Upper lobe of left lung (tissue), 6 donors: ENCODE measurements at regions not wholly inside any gene's neighbourhood (a gene's known extent, or its start where the extent isn't known, plus 50 kb on each side); places are given as distances from the start of the nearest gene placed in this dataset.

Source experiments
- ATAC-seq, 2 donors: fragments of 200-7000 bp; cut with Tn5 transposase; one replicate each; pipeline ENCODE4 v1.9.1; 2022; ENCODE audit warnings: mild to moderate bottlenecking in 2 of 2, moderate library complexity in 2 of 2; ENCODE audit not compliant: low FRiP score in 2 of 2
- DNase-seq, 2 donors: peaks; one replicate each; pipeline ENCODE4 v3.0.0-alpha.2; 2019 to 2020
- H3K27ac ChIP-seq, 4 donors: fragments of 200-600 bp; sonication (generic); one replicate each; pipeline ENCODE4 v1.5.1; 2016 to 2019
- H3K27me3 ChIP-seq, 4 donors: fragments of 200-600 bp; sonication (generic); one replicate each; pipeline ENCODE4 v1.5.1; 2017 to 2019
- H3K36me3 ChIP-seq, 4 donors: fragments of 200-600 bp; sonication (generic); one replicate each; pipeline ENCODE4 v1.5.1; 2016 to 2019
- H3K4me1 ChIP-seq, 4 donors: fragments of 200-600 bp; sonication (generic); one replicate each; pipeline ENCODE4 v1.5.1; 2018 to 2019
- H3K4me3 ChIP-seq, 4 donors: fragments of 200-600 bp; sonication (generic); one replicate each; pipeline ENCODE4 v1.5.1; 2017 to 2019; ENCODE audit warnings: mild to moderate bottlenecking in 2 of 4, moderate library complexity in 1 of 4
- H3K9me3 ChIP-seq, 4 donors: fragments of 200-600 bp; sonication (generic); one replicate each; pipeline ENCODE4 v1.5.1; 2018 to 2019
- CTCF ChIP-seq, 6 experiments: fragments of 450-650 bp in 4 of 6; fragments of 200-600 bp in 2 of 6; sonication (generic) in 2 of 6; IDR thresholded peaks; one replicate each; pipeline ENCODE4 v1.5.1; 2016 to 2019; ENCODE audit warnings: antibody characterized with exemption in 6 of 6
- EP300 ChIP-seq, 4 donors: sonication (generic); formaldehyde crosslinking; IDR thresholded peaks; one replicate each; pipeline ENCODE4 v1.5.1; 2017; ENCODE audit warnings: antibody characterized with exemption in 4 of 4, control low read depth in 2 of 4
- POLR2A ChIP-seq, 4 donors: fragments of 450-650 bp; IDR thresholded peaks; one replicate each; pipeline ENCODE4 v1.5.1; 2016 to 2017; ENCODE audit warnings: antibody characterized with exemption in 4 of 4, mild to moderate bottlenecking in 2 of 4
- POLR2AphosphoS5 ChIP-seq, 2 donors: sonication (generic); formaldehyde crosslinking; IDR thresholded peaks; one replicate each; pipeline ENCODE4 v1.5.1; 2017; ENCODE audit warnings: antibody characterized with exemption in 2 of 2
- WGBS, 2 donors: methylation state at CpG; one replicate each; pipeline ENCODE4 v1.1.5; 2017 to 2018; 5-methylcytosine and 5-hydroxymethylcytosine counted together
- donor health status: DM: no; HTN: no; CAD: no; lungs with moderate emphysema.
- donor health status: DM: no; HTN: yes; CAD: no; lungs with severe emphysema.

- H3K27ac ChIP-seq: no peak overlapping the region
- 11 to 41% methylated on average over 1 of the region's 1 CpG for WGBS, 2 donors
- no peaks in the 10 kb centered on the region for H3K36me3 ChIP-seq
- no peaks in the 10 kb centered on the region for H3K4me1 ChIP-seq
- peaks cover 0 to 4% (median 0%) of the 10 kb centered on the region in 4 donors for H3K27me3 ChIP-seq
- ATAC-seq (no peak), DNase-seq (no peak)
- no peak overlapping the region for H3K4me3 ChIP-seq
- H3K9me3 ChIP-seq: no peaks in the 10 kb centered on the region
- TF ChIP-seq EP300 (IDR thresholded peaks at IDR 0.05): no peak
Measured at GRCh38 chr2:224325941-224326340, 76.0 kb downstream of the FAM124B start.

GRCh38 chr2:224324604-224325003 lies 77.3 kb downstream of the FAM124B start:
- no peak for TF ChIP-seq EP300 (IDR thresholded peaks at IDR 0.05)
- TF ChIP-seq CTCF (IDR thresholded peaks at IDR 0.05): no peak
- TF ChIP-seq POLR2AphosphoS5 (IDR thresholded peaks at IDR 0.05): no peak
- TF ChIP-seq POLR2A (IDR thresholded peaks at IDR 0.05): no peak
- ATAC-seq (no peak), DNase-seq (no peak)
- Histone ChIP-seq H3K9me3 (no peaks in the 10 kb centered on the region), H3K27me3 (peaks cover 0 to 4% (median 0%) of the 10 kb centered on the region in 4 donors), H3K27ac (no peak overlapping the region), H3K4me3 (no peak overlapping the region), H3K4me1 (no peaks in the 10 kb centered on the region), H3K36me3 (no peaks in the 10 kb centered on the region)
- 87 to 88% methylated on average over 5 of the region's 5 CpGs for WGBS, 2 donors

GRCh38 chr2:224320660-224321059 lies 81.2 kb downstream of the FAM124B start:
- TF ChIP-seq CTCF (IDR thresholded peaks at IDR 0.05) (no peak), POLR2AphosphoS5 (IDR thresholded peaks at IDR 0.05) (no peak), POLR2A (IDR thresholded peaks at IDR 0.05) (no peak), EP300 (IDR thresholded peaks at IDR 0.05) (no peak)
- 65 to 81% methylated on average over 1 of the region's 1 CpG for WGBS, 2 donors
- DNase-seq (no peak), ATAC-seq (no peak)
- no peak overlapping the region for H3K4me3 ChIP-seq
- H3K27ac ChIP-seq: no peak overlapping the region
- no peaks in the 10 kb centered on the region for H3K36me3 ChIP-seq
- H3K27me3 ChIP-seq: no peaks in the 10 kb centered on the region
- H3K9me3 ChIP-seq: no peaks in the 10 kb centered on the region
- H3K4me1 ChIP-seq: no peaks in the 10 kb centered on the region

- Histone ChIP-seq H3K27me3 (no peaks in the 10 kb centered on the region), H3K4me1 (no peaks in the 10 kb centered on the region), H3K36me3 (no peaks in the 10 kb centered on the region), H3K27ac (no peak overlapping the region), H3K4me3 (no peak overlapping the region), H3K9me3 (no peaks in the 10 kb centered on the region)
- TF ChIP-seq EP300 (IDR thresholded peaks at IDR 0.05) (no peak), POLR2A (IDR thresholded peaks at IDR 0.05) (no peak), POLR2AphosphoS5 (IDR thresholded peaks at IDR 0.05) (no peak), CTCF (IDR thresholded peaks at IDR 0.05) (no peak)
- no peak for DNase-seq
- no peak for ATAC-seq
- 68 to 74% methylated on average over 5 of the region's 5 CpGs for WGBS, 2 donors
Measured at GRCh38 chr2:224319750-224320149, 82.2 kb downstream of the FAM124B start.

- Histone ChIP-seq H3K27me3 (no peaks in the 10 kb centered on the region), H3K36me3 (no peaks in the 10 kb centered on the region), H3K9me3 (no peaks in the 10 kb centered on the region), H3K27ac (no peak overlapping the region), H3K4me1 (no peaks in the 10 kb centered on the region), H3K4me3 (no peak overlapping the region)
- ATAC-seq (no peak), DNase-seq (no peak)
- WGBS, 2 donors: 80 to 83% methylated on average over 3 of the region's 3 CpGs
- no peak for TF ChIP-seq EP300 (IDR thresholded peaks at IDR 0.05)
- no peak for TF ChIP-seq POLR2A (IDR thresholded peaks at IDR 0.05)
- TF ChIP-seq CTCF (IDR thresholded peaks at IDR 0.05): no peak
- no peak for TF ChIP-seq POLR2AphosphoS5 (IDR thresholded peaks at IDR 0.05)
Measured at GRCh38 chr2:224312741-224313140, 89.2 kb downstream of the FAM124B start.
